GM23338 (cell line): ENCODE measurements at regions not wholly inside any gene's neighbourhood (a gene's known extent, or its start where the extent isn't known, plus 50 kb on each side); places are given as distances from the start of the nearest gene placed in this dataset.

Experiments
- ATAC-seq: fragments of 200-7000 bp; cut with Tn5 transposase; 3 replicates; pipeline ENCODE4 v1.9.1; 2020
- DNase-seq: peaks from one replicate; pipeline ENCODE4 v3.0.0-alpha.2; 2015; ENCODE audit warnings: low spot score
- H2AFZ ChIP-seq: fragments of 200-600 bp; sonication (generic); 2 replicates; pipeline ENCODE4 v1.8.0; 2016; ENCODE audit warnings: antibody characterized with exemption, mild to moderate bottlenecking, moderate library complexity
- H3F3A ChIP-seq: fragments of 200-600 bp; sonication (generic); replicated peaks from 2 replicates; pipeline ENCODE4 v1.8.0; 2017; ENCODE audit warnings: antibody characterized with exemption, mixed run types, low read depth
- H3K27ac ChIP-seq: fragments of 200-600 bp; sonication (generic); 2 replicates; pipeline ENCODE4 v1.6.1; 2016; ENCODE audit warnings: low read depth
- H3K27me3 ChIP-seq: fragments of 200-600 bp; sonication (generic); 2 replicates; pipeline ENCODE4 v1.8.0; 2016; ENCODE audit warnings: mild to moderate bottlenecking, mixed run types, moderate library complexity; ENCODE audit not compliant: insufficient read depth
- H3K36me3 ChIP-seq: fragments of 200-600 bp; sonication (generic); 2 replicates; pipeline ENCODE4 v1.8.0; 2016; ENCODE audit warnings: mild to moderate bottlenecking; ENCODE audit not compliant: insufficient read depth
- H3K4me1 ChIP-seq: fragments of 200-600 bp; sonication (generic); 2 replicates; pipeline ENCODE4 v1.8.0; 2016; ENCODE audit warnings: mild to moderate bottlenecking, moderate library complexity; ENCODE audit not compliant: insufficient read depth
- H3K4me2 ChIP-seq: fragments of 200-600 bp; sonication (generic); 2 replicates; pipeline ENCODE4 v1.7.1; 2017; ENCODE audit warnings: mixed run types
- H3K4me3 ChIP-seq: fragments of 200-600 bp; sonication (generic); 2 replicates; pipeline ENCODE4 v1.6.1; 2016; ENCODE audit warnings: mixed run types
- H3K79me2 ChIP-seq: fragments of 200-600 bp; sonication (generic); replicated peaks from 2 replicates; pipeline ENCODE4 v1.8.0; 2017; ENCODE audit warnings: mild to moderate bottlenecking; ENCODE audit not compliant: insufficient read depth
- H3K9me2 ChIP-seq: fragments of 200-600 bp; sonication (generic); 2 replicates; pipeline ENCODE4 v1.8.0; 2017; ENCODE audit not compliant: insufficient read depth
- H4K20me1 ChIP-seq: fragments of 200-600 bp; sonication (generic); replicated peaks from 2 replicates; pipeline ENCODE4 v1.8.0; 2017; ENCODE audit warnings: mild to moderate bottlenecking; ENCODE audit not compliant: insufficient read depth
- H3K27ac Mint-ChIP-seq: 2 replicates; pipeline ENCODE4 v1.8.0; 2020; ENCODE audit warnings: inconsistent platforms, mild to moderate bottlenecking, moderate library complexity, mixed read lengths
- H3K27me3 Mint-ChIP-seq: 3 replicates; pipeline ENCODE4 v1.8.0; 2022; ENCODE audit warnings: low read depth, mild to moderate bottlenecking, moderate library complexity, mixed read lengths, inconsistent platforms; ENCODE audit not compliant: insufficient read depth, poor library complexity
- H3K36me3 Mint-ChIP-seq: 3 replicates; pipeline ENCODE4 v1.8.0; 2021; ENCODE audit warnings: low read depth, mild to moderate bottlenecking, inconsistent platforms, moderate library complexity, mixed read lengths
- H3K4me1 Mint-ChIP-seq: 3 replicates; pipeline ENCODE4 v1.8.0; 2020; ENCODE audit warnings: mild to moderate bottlenecking, inconsistent platforms, mixed read lengths
- H3K4me3 Mint-ChIP-seq: 3 replicates; pipeline ENCODE4 v1.8.0; 2021; ENCODE audit warnings: moderate library complexity, mild to moderate bottlenecking, inconsistent platforms, mixed read lengths
- H3K9me3 Mint-ChIP-seq: 3 replicates; pipeline ENCODE4 v1.8.0; 2020; ENCODE audit warnings: moderate library complexity, mild to moderate bottlenecking, inconsistent platforms, mixed read lengths
- CREB1 ChIP-seq: fragments of 250-450 bp; sonication (Bioruptor Pico); IDR thresholded peaks from 2 replicates; pipeline ENCODE4 v1.5.0; 2020; ENCODE audit warnings: low read depth, mild to moderate bottlenecking, moderate library complexity
- ETS1 ChIP-seq: IDR thresholded peaks from 2 replicates; pipeline ENCODE4 v1.6.1; 2016; ENCODE audit warnings: antibody characterized with exemption
- EZH2 ChIP-seq: fragments of 200-600 bp; sonication (generic); IDR thresholded peaks from one replicate; pipeline ENCODE4 v1.8.0; 2017; ENCODE audit warnings: antibody characterized with exemption, mild to moderate bottlenecking, low read depth; ENCODE audit not compliant: unreplicated experiment
- EZH2phosphoT487 ChIP-seq: fragments of 200-600 bp; sonication (generic); IDR thresholded peaks from one replicate; pipeline ENCODE4 v1.8.1; 2018; ENCODE audit warnings: antibody characterized with exemption; ENCODE audit not compliant: unreplicated experiment
- JUNB ChIP-seq: IDR thresholded peaks from one replicate; pipeline ENCODE4 v1.6.1; 2016; ENCODE audit warnings: antibody characterized with exemption; ENCODE audit not compliant: unreplicated experiment
- NANOG ChIP-seq: IDR thresholded peaks from 2 replicates; pipeline ENCODE4 v1.6.1; 2016; ENCODE audit warnings: antibody characterized with exemption, borderline replicate concordance
- POLR2AphosphoS5 ChIP-seq: IDR thresholded peaks from 2 replicates; pipeline ENCODE4 v1.6.1; 2016; ENCODE audit warnings: antibody characterized with exemption, low read depth
- REST ChIP-seq: IDR thresholded peaks from one replicate; pipeline ENCODE4 v1.6.1; 2018; ENCODE audit warnings: antibody characterized with exemption; ENCODE audit not compliant: unreplicated experiment
- STAT1 ChIP-seq: IDR thresholded peaks from one replicate; pipeline ENCODE4 v1.6.1; 2016; ENCODE audit warnings: antibody characterized with exemption; ENCODE audit not compliant: unreplicated experiment
- ZNF114 ChIP-seq: fragments of 250-450 bp; sonication (Bioruptor Pico); IDR thresholded peaks from 2 replicates; pipeline ENCODE4 v1.5.0; 2020; ENCODE audit warnings: mild to moderate bottlenecking, moderate library complexity
- TF ChIP-seq, protein P1 (sequence below), 2 experiments: fragments of 200-600 bp in 1 of 2; sonication (generic) in 1 of 2; conservative IDR thresholded peaks; 2 replicates each; pipeline versions ENCODE4 v1.5.1 to v1.6.1; 2016 to 2017; ENCODE audit warnings: antibody characterized with exemption in 2 of 2, low read depth in 2 of 2, mild to moderate bottlenecking in 2 of 2, moderate library complexity in 1 of 2
- TF ChIP-seq, protein P2 (sequence below): fragments of 250-450 bp; sonication (Bioruptor Pico); IDR thresholded peaks from 2 replicates; pipeline ENCODE4 v1.5.0; 2020; ENCODE audit warnings: mild to moderate bottlenecking, moderate library complexity

DNA sequence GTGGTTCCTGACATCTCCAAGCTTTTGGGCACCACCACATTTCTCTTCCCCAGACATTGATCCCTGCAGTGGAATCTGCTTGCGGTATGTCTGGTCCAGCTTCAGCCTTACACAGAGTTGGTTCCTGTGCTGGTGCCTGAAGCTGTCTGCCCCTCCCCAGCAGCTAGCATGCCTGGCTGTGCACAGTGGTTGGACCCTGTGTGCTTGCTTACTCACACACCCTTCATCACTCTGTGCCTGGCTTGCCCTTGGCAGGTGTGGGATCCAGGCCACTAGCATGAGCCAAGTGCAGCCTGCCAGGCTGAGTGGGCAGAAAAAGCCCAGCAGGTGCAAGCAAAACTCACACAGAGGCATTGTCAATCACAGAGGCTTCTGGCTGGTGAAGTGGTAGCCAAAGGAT lies 473.8 kb downstream of the ACTRT1 start (continued):
- TF ChIP-seq REST = no peak
- TF ChIP-seq, protein P1, sequence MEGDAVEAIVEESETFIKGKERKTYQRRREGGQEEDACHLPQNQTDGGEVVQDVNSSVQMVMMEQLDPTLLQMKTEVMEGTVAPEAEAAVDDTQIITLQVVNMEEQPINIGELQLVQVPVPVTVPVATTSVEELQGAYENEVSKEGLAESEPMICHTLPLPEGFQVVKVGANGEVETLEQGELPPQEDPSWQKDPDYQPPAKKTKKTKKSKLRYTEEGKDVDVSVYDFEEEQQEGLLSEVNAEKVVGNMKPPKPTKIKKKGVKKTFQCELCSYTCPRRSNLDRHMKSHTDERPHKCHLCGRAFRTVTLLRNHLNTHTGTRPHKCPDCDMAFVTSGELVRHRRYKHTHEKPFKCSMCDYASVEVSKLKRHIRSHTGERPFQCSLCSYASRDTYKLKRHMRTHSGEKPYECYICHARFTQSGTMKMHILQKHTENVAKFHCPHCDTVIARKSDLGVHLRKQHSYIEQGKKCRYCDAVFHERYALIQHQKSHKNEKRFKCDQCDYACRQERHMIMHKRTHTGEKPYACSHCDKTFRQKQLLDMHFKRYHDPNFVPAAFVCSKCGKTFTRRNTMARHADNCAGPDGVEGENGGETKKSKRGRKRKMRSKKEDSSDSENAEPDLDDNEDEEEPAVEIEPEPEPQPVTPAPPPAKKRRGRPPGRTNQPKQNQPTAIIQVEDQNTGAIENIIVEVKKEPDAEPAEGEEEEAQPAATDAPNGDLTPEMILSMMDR (conservative IDR thresholded peaks at IDR 0.05; ENCODE audit: low read depth in 2 of 2) = no peak
- no peak for TF ChIP-seq NANOG
- no peak for TF ChIP-seq EZH2phosphoT487
- TF ChIP-seq EZH2 = no peak
- no peak for TF ChIP-seq ZNF114 (CRISPR knock-in tag)
- TF ChIP-seq CREB1 (CRISPR knock-in tag) = no peak
- no peak for TF ChIP-seq ETS1
- TF ChIP-seq JUNB = no peak

GRCh38 chrX:127577884-127578283 lies 474.3 kb downstream of the ACTRT1 start:
- no peaks in the 10 kb centered on the region for H3F3A ChIP-seq
- H3K4me2 ChIP-seq = no peak overlapping the region
- ATAC-seq (no peak), DNase-seq (no peak)
- H3K4me3 ChIP-seq = no peak overlapping the region
- H3K36me3 Mint-ChIP-seq = peaks cover 9% of the 10 kb centered on the region; the same call in 2 of the 3 replicates
- no peaks in the 10 kb centered on the region for H3K9me2 ChIP-seq
- H3K27ac Mint-ChIP-seq = no peak overlapping the region
- no peak overlapping the region for H2AFZ ChIP-seq
- H3K4me3 Mint-ChIP-seq = no peak overlapping the region
- peaks cover 25% of the 10 kb centered on the region for H3K9me3 Mint-ChIP-seq
- H4K20me1 ChIP-seq = no peaks in the 10 kb centered on the region
- no peak overlapping the region for H3K27ac ChIP-seq
- H3K36me3 ChIP-seq = no peaks in the 10 kb centered on the region
- no peaks in the 10 kb centered on the region for H3K79me2 ChIP-seq
- no peaks in the 10 kb centered on the region for H3K27me3 ChIP-seq
- H3K4me1 Mint-ChIP-seq = no peaks in the 10 kb centered on the region
- no peaks in the 10 kb centered on the region for H3K27me3 Mint-ChIP-seq
- H3K4me1 ChIP-seq = no peaks in the 10 kb centered on the region
- TF ChIP-seq ZNF114 (CRISPR knock-in tag) (no peak), POLR2AphosphoS5 (no peak), ETS1 (no peak), NANOG (no peak), STAT1 (no peak)
- TF ChIP-seq, protein P2, sequence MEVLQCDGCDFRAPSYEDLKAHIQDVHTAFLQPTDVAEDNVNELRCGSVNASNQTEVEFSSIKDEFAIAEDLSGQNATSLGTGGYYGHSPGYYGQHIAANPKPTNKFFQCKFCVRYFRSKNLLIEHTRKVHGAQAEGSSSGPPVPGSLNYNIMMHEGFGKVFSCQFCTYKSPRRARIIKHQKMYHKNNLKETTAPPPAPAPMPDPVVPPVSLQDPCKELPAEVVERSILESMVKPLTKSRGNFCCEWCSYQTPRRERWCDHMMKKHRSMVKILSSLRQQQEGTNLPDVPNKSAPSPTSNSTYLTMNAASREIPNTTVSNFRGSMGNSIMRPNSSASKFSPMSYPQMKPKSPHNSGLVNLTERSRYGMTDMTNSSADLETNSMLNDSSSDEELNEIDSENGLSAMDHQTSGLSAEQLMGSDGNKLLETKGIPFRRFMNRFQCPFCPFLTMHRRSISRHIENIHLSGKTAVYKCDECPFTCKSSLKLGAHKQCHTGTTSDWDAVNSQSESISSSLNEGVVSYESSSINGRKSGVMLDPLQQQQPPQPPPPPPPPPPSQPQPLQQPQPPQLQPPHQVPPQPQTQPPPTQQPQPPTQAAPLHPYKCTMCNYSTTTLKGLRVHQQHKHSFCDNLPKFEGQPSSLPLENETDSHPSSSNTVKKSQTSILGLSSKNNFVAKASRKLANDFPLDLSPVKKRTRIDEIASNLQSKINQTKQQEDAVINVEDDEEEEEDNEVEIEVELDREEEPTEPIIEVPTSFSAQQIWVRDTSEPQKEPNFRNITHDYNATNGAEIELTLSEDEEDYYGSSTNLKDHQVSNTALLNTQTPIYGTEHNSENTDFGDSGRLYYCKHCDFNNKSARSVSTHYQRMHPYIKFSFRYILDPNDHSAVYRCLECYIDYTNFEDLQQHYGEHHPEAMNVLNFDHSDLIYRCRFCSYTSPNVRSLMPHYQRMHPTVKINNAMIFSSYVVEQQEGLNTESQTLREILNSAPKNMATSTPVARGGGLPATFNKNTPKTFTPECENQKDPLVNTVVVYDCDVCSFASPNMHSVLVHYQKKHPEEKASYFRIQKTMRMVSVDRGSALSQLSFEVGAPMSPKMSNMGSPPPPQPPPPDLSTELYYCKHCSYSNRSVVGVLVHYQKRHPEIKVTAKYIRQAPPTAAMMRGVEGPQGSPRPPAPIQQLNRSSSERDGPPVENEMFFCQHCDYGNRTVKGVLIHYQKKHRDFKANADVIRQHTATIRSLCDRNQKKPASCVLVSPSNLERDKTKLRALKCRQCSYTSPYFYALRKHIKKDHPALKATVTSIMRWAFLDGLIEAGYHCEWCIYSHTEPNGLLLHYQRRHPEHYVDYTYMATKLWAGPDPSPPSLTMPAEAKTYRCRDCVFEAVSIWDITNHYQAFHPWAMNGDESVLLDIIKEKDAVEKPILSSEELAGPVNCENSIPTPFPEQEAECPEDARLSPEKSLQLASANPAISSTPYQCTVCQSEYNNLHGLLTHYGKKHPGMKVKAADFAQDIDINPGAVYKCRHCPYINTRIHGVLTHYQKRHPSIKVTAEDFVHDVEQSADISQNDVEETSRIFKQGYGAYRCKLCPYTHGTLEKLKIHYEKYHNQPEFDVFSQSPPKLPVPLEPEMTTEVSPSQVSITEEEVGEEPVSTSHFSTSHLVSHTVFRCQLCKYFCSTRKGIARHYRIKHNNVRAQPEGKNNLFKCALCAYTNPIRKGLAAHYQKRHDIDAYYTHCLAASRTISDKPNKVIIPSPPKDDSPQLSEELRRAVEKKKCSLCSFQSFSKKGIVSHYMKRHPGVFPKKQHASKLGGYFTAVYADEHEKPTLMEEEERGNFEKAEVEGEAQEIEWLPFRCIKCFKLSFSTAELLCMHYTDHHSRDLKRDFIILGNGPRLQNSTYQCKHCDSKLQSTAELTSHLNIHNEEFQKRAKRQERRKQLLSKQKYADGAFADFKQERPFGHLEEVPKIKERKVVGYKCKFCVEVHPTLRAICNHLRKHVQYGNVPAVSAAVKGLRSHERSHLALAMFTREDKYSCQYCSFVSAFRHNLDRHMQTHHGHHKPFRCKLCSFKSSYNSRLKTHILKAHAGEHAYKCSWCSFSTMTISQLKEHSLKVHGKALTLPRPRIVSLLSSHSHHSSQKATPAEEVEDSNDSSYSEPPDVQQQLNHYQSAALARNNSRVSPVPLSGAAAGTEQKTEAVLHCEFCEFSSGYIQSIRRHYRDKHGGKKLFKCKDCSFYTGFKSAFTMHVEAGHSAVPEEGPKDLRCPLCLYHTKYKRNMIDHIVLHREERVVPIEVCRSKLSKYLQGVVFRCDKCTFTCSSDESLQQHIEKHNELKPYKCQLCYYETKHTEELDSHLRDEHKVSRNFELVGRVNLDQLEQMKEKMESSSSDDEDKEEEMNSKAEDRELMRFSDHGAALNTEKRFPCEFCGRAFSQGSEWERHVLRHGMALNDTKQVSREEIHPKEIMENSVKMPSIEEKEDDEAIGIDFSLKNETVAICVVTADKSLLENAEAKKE (CRISPR knock-in tag) = no peak
